Retinal pigment epithelial cell (primary cell): ENCODE measurements at regions not wholly inside any gene's neighbourhood (a gene's known extent, or its start where the extent isn't known, plus 50 kb on each side); places are given as distances from the start of the nearest gene placed in this dataset.

Experiments used
- DNase-seq: peaks from one replicate; pipeline ENCODE4 v3.0.0-alpha.2; 2010; ENCODE audit warnings: low read depth
- H3K4me3 ChIP-seq: 2 replicates; pipeline ENCODE4 v1.5.1; 2011; ENCODE audit warnings: mild to moderate bottlenecking, low read length, control low read depth, moderate library complexity
- CTCF ChIP-seq: conservative IDR thresholded peaks from 2 replicates; pipeline ENCODE4 v1.5.1; 2011; ENCODE audit warnings: low read depth, low read length, control low read depth, inconsistent platforms

- DNase-seq = no peak
- no peak for TF ChIP-seq CTCF
- H3K4me3 ChIP-seq = no peak overlapping the region
Measured at GRCh38 chr18:56245866-56246580, 392.4 kb downstream of the TXNL1 start.

- no peak overlapping the region for H3K4me3 ChIP-seq
- no peak for DNase-seq
Measured at GRCh38 chr18:56240405-56240804, 398.0 kb downstream of the TXNL1 start.

GRCh38 chr18:56238576-56238975 is 399.8 kb downstream of the TXNL1 start:
- peak; percentile 4 for TF ChIP-seq CTCF
- no peak for DNase-seq
- H3K4me3 ChIP-seq = no peak overlapping the region

More at GRCh38 chr18:56240405-56240804, 398.0 kb downstream of the TXNL1 start:
- no peak for TF ChIP-seq CTCF

GRCh38 chr18:56235481-56236013 is 402.8 kb downstream of the TXNL1 start:
- no peak for DNase-seq
- H3K4me3 ChIP-seq = no peak overlapping the region
- TF ChIP-seq CTCF = no peak

- no peak for TF ChIP-seq CTCF
- no peak for DNase-seq
- H3K4me3 ChIP-seq = no peak overlapping the region
Measured at GRCh38 chr18:56235071-56235470, 403.3 kb downstream of the TXNL1 start.

- no peak for DNase-seq
- H3K4me3 ChIP-seq = no peak overlapping the region
- no peak for TF ChIP-seq CTCF
Measured at GRCh38 chr18:56233595-56233994, 404.8 kb downstream of the TXNL1 start.

- DNase-seq = no peak
- no peak for TF ChIP-seq CTCF
- no peak overlapping the region for H3K4me3 ChIP-seq
Measured at GRCh38 chr18:56226025-56226424, 412.4 kb downstream of the TXNL1 start.
